ENCODE measurements at regions not wholly inside any gene's neighbourhood (a gene's known extent, or its start where the extent isn't known, plus 50 kb on each side); places are given as distances from the start of the nearest gene placed in this dataset.

- no peak for DNase-seq (ENCODE audit: low spot score)
These were observed 199.7 kb downstream of the KATNAL1 start for GRCh38 chr13:30107521-30108136.

GRCh38 chr13:30107121-30107520 is 200.2 kb downstream of the KATNAL1 start:
- no peak for DNase-seq (ENCODE audit: low spot score)

- no peak for DNase-seq (ENCODE audit: low spot score)
These were observed 202.0 kb downstream of the KATNAL1 start for GRCh38 chr13:30105381-30105780.

- DNase-seq (ENCODE audit: low spot score) = no peak
These were observed 204.1 kb downstream of the KATNAL1 start for GRCh38 chr13:30103161-30103840.

- DNase-seq (ENCODE audit: low spot score) = no peak
These were observed 207.1 kb downstream of the KATNAL1 start for GRCh38 chr13:30100226-30100625.

- no peak for DNase-seq (ENCODE audit: low spot score)
These were observed 209.7 kb downstream of the KATNAL1 start for GRCh38 chr13:30097701-30098100.

- no peak for DNase-seq (ENCODE audit: low spot score)
These were observed 210.3 kb downstream of the KATNAL1 start for GRCh38 chr13:30097089-30097488.

GRCh38 chr13:30094015-30094414 is 213.3 kb downstream of the KATNAL1 start:
- DNase-seq (ENCODE audit: low spot score) = no peak

- no peak for DNase-seq (ENCODE audit: low spot score)
These were observed 214.1 kb downstream of the KATNAL1 start for GRCh38 chr13:30093236-30093635.

GRCh38 chr13:30091691-30092090 is 215.7 kb downstream of the KATNAL1 start:
- no peak for DNase-seq (ENCODE audit: low spot score)

- no peak for DNase-seq (ENCODE audit: low spot score)
These were observed 216.3 kb downstream of the KATNAL1 start for GRCh38 chr13:30091035-30091434.

- DNase-seq (ENCODE audit: low spot score) = no peak
These were observed 219.0 kb downstream of the KATNAL1 start for GRCh38 chr13:30088312-30088855.

GRCh38 chr13:30085087-30085486 is 222.3 kb downstream of the KATNAL1 start:
- DNase-seq (ENCODE audit: low spot score) = no peak

GRCh38 chr13:30082391-30082790 is 225.0 kb downstream of the KATNAL1 start:
- DNase-seq (ENCODE audit: low spot score) = no peak

GRCh38 chr13:30081331-30081730 is 226.0 kb downstream of the KATNAL1 start:
- no peak for DNase-seq (ENCODE audit: low spot score)

GRCh38 chr13:30079501-30079900 is 227.8 kb downstream of the KATNAL1 start:
- no peak for DNase-seq (ENCODE audit: low spot score)

GRCh38 chr13:30078059-30078458 is 227.6 kb upstream of the UBL3 start:
- no peak for DNase-seq (ENCODE audit: low spot score)

- DNase-seq (ENCODE audit: low spot score) = no peak
These were observed 226.9 kb upstream of the UBL3 start for GRCh38 chr13:30077240-30077735.

- DNase-seq (ENCODE audit: low spot score) = no peak
These were observed 224.7 kb upstream of the UBL3 start for GRCh38 chr13:30074955-30075614.

- DNase-seq (ENCODE audit: low spot score) = no peak
These were observed 224.0 kb upstream of the UBL3 start for GRCh38 chr13:30074431-30074830.

- no peak for DNase-seq (ENCODE audit: low spot score)
These were observed 222.4 kb upstream of the UBL3 start for GRCh38 chr13:30072818-30073186.

- no peak for DNase-seq (ENCODE audit: low spot score)
These were observed 221.8 kb upstream of the UBL3 start for GRCh38 chr13:30071969-30072817.

Data from H4 (cell line).